ENCODE measurements at regions not wholly inside any gene's neighbourhood (a gene's known extent, or its start where the extent isn't known, plus 50 kb on each side); places are given as distances from the start of the nearest gene placed in this dataset.

- TF ChIP-seq CTCF (IDR thresholded peaks at IDR 0.05; ENCODE audit: low read length) (no peak), EZH2phosphoT487 (IDR thresholded peaks at IDR 0.05; ENCODE audit: low read length) (no peak), EZH2 (optimal IDR thresholded peaks at IDR 0.05; ENCODE audit: low read depth, low read length) (no peak)
Observed at GRCh38 chr14:30034152-30034551, 106.5 kb upstream of the PRKD1 start.
